HG02798 (cell line): ENCODE measurements at regions not wholly inside any gene's neighbourhood (a gene's known extent, or its start where the extent isn't known, plus 50 kb on each side); places are given as distances from the start of the nearest gene placed in this dataset.

Experiments used
- ATAC-seq: cut with Tn5 transposase; IDR thresholded peaks from one replicate; pipeline ENCODE4 v1.9.1; 2021; ENCODE audit warnings: mild to moderate bottlenecking; ENCODE audit not compliant: unreplicated experiment, poor library complexity

DNA sequence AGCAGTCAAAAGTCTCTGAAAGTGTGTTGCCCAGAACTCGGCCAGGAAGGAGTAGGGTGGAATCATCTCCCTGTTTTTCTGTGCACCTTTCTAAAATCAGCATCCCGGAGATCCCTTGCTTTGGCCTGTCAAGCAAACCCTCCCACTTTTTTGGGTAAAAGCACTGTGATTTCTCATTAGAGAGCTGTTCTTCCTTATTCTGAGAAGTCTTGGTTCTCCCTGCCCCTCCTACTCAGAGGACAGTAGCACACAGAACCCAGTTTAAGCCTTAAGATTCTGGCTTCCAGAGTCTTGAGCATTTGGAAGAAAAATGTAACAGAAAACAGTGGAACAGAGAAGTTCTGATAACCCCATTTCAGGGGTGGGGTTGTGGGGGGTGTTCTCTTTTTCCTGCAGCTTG lies 52.6 kb upstream of the KATNAL1 start:
- no peak for ATAC-seq

DNA sequence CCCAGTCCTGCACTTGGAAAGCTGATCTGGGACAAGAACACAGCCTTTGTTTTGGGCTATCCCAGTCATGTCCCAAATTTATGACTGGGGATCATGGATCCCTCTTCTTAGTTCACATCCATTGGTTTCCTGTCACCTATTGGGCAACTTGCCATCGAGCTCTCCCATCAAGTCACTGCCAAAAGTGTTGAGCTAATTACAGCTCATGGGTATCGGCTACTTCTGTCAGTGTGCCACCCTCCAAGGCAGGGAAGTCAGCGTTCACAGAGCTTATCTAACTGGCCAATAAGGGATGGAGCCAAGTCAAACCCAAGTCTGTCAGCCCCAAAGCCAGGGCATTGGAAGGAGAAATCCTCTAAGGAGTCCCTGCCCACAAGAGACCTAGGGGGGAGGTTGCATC lies 53.2 kb upstream of the KATNAL1 start:
- no peak for ATAC-seq

DNA sequence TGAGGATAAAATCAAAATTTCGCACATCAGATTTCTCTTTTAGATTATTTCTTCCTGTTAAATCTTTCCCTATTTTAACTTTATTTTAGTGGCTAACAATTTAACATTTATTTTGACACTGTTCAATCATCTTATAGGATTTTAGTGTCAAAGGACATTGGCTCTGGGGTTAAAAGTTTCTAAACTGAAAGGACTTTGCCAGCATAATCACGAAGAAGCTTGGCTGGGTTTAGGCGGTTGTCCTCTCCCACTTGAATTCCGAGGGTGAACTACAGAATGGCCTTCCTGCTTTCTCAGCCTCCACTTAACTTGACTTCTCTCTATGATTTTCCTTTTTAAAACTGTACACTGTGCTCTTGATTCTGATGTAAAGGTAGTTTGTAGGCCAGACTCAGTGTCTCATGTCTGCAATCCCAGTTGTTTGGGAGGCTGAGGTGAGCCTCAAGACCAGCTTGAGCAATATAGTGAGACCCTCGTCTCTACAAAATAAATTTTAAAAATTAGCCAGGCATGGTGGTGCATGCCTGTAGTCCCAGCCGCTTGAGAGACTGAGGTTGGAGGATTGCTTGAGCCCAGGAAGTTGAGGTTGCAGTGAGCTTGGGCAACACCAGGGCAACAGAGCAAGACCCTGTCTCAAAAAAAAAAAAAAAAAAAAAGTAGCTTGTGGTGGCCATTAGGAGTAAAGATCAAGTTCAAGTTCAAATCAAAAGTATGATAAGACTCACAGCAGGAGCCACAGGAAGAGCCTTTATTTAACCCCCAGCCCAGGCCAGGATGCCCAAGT lies 54.8 kb upstream of the KATNAL1 start:
- ATAC-seq, result no peak

DNA sequence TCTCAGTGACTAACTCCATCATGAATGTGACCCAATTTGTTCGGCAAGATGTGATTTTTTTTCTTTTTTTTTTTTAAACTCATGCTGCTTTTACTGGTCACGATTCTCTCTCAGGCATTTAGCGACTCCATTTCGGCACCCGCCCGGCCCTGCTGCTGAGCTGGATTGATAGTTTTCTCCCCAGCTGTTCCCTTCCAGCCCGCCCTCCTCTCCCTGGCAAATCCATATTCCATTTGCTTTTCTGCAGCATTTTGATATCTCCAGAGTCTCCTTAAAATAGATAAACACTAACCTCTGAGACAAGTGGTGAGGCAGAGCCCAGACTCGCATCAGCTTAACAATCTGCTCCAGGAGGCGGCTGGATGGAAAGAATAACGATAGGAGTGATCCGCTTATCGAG lies 55.5 kb upstream of the KATNAL1 start:
- no peak for ATAC-seq

DNA sequence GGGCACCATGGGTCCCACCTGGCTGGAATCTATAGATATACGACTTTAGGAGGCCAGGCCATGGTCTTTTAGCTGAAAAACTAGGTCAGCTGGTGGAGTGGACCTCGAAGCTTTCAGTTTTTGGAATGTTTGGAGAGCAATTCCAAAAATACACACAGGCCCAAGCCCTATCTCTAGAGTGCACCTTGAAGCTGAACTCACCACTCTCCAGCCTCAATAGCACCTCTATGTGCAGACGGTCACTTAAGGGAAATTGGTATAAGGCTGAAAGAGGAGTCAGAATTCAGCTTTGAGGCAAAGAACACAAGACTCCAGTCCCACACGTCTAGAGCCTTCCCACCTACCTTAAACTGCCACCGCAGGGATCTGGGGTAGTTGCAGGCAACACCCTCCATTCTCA lies 56.4 kb upstream of the KATNAL1 start:
- ATAC-seq, result no peak

DNA sequence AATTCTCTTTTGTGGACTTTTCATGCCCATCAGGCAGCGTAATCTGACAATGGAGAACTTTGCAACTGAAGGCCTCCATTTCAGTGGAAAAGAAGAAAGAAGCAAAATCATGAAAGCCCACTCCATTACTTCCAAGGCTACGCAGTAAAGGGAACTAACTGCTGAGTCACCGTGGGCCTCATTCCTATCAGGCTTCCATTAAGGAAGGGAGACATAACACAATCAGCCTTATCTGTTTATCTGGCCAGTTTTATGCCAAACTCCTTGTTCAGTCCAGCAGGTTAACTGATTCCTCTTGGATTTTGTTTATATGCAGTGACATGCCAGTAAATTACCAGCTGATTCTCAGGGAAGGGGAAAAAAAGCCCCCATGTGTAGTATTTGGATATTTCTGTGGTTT lies 56.8 kb upstream of the KATNAL1 start:
- no peak for ATAC-seq

DNA sequence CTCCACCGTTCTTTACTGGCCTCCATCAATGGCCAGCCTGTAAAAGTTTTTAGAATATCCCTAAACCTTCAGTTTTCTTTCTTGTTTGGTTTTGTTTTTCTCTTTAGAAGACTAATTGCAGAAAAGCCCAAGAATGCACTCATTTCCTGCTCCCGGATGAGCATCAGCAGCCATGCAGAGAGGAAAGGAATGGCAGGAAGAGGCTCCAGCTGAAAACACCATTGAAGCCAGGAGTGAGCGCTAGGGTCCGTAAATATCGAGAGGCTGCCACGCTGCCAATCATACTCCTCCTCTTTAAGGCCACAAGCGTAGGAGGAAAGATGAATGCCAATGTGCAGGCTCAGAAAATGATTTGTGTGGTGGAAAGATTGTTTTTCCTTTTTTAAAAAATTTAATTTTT lies 57.4 kb upstream of the UBE2L5 start:
- ATAC-seq, result no peak

DNA sequence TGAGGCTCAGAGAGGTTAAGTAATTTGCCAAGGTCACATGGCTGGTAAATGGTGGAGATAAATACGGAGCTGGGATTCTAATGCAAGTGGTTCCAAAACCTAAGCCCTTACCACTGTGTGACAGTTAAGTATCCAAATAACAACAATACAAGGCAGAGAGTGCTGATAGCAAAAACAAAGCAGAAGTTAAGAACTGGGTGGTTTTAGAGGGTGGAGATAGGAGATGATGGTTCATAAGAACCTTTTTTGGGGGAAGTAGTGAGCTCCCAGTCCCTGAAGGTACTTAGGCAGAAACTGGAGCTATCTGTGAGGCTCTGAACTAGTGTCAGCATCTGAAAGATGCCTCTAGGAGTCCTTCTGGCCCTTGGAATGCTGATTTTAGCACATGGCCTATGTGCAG lies 56.2 kb upstream of the UBE2L5 start:
- no peak for ATAC-seq

DNA sequence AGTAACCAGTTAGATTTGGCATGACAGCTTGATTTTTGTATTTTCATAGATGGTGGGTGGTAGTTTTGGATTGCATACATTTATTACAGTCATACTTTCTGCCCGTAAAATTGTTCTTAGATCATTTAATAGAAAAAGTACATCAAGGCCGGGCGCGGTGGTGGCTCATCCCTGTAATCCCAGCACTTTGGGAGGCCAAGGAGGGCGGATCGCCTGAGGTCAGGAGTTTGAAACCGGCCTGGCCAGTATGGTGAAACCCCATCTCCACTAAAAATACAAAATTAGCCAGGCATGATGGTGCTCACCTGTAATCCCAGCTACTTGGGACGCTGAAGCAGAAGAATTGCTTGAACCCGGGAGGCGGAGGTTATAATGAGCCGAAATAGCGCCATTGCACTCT lies 55.0 kb upstream of the UBE2L5 start:
- ATAC-seq, result no peak

DNA sequence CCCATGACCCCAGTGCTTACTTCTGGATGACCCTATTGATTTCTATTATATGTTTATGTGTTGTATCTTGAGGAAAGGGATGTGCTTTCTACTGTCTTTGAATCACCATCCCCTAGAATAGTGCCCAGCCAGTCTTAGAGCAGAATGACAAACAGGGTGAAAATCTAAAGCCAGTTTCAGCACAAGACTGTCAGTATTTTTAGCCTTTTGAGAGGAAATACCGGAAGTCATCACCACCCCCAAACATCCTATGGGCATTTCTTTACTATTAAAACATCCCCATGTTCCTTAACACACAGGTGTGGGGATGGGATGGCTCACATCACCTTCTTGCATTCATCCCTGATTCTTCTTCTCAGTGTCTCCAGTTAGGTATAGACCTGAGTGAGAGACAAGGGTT lies 52.1 kb upstream of the UBE2L5 start:
- no peak for ATAC-seq

DNA sequence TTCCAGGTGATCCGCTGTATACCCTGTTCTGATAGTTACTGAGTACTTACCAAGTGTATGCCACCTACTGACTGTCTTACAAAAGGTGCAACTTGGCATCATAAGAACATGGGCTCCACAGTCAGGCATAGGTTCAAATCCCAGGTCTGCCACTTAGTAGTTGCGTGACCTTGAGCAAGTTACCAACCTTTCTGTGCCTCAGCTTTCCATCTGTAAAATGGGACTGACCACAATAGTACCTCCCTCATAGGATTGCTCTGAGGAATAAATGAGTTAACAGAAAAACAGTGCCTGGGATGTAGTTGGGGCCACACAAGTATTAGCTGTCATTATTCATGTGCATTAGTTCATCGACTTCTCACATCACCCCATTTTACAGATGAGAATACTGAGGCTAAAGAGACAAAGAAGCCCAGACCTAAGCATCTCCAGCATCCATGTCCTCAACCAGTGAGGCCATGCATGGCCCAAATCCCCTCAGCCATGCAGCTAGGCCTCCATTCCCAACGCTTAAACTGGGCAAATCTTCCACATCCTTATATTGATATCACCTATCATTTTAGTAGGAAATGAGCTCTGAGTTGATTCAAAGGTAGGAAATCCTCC lies 51.3 kb upstream of the UBE2L5 start:
- no peak for ATAC-seq

DNA sequence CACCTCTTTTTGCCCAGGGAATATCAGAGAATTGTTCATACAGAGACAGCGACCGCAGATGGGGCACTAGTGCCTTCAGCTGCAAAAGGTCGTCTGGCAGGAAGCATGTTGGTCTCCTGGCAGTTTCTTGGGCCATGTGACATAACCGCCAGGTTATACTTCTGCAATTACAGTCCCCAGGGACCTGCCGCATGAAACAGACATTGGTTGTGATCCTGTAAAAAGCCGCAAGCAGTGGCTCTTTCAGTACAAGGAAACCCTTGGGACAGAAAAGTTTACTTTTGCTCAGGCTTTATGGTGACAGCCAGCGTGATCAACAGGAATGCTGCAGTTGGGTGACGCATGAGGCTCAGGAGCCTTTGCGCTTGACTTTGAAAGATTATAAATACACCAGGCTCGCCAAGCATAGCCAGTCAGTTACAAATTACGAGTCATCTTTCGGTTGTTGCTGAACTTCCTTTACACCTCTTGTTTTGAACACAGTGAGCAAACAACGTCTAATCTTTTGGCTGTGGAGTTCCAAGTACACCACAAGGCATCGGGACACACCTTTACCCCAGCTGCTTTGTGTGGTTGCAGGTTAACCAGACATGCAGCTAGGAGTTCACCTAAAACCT lies 50.5 kb upstream of the UBE2L5 start:
- peak; percentile 82 for ATAC-seq
